ENCODE measurements at regions not wholly inside any gene's neighbourhood (a gene's known extent, or its start where the extent isn't known, plus 50 kb on each side); places are given as distances from the start of the nearest gene placed in this dataset.

GRCh38 chr9:108631496-108632285, 224.1 kb downstream of the ACTL7B start:
- TF ChIP-seq CTCF (optimal IDR thresholded peaks at IDR 0.05 in 1 of 3, IDR thresholded peaks at IDR 0.05 in 1 of 3, conservative IDR thresholded peaks at IDR 0.05 in 1 of 3; ENCODE audit: extremely low read depth in 1 of 3, insufficient read depth in 2 of 3, low read length in 3 of 3) (no peak), EZH2 (IDR thresholded peaks at IDR 0.05; ENCODE audit: low read length) (no peak)

All from keratinocyte (primary cell).